ENCODE measurements at regions not wholly inside any gene's neighbourhood (a gene's known extent, or its start where the extent isn't known, plus 50 kb on each side); places are given as distances from the start of the nearest gene placed in this dataset.

- TF ChIP-seq CTCF (IDR thresholded peaks at IDR 0.05; ENCODE audit: extremely low read depth, low read depth, low read length), result no peak
- no peak for DNase-seq (ENCODE audit: insufficient read length, low spot score, missing footprints)
- no peaks in the 10 kb centered on the region for H3K4me1 ChIP-seq (ENCODE audit: insufficient read depth, low read length)
- no peak overlapping the region for H3K4me3 ChIP-seq (ENCODE audit: insufficient read depth, low read length)
- no peaks in the 10 kb centered on the region for H3K27me3 ChIP-seq (ENCODE audit: insufficient read depth, low read length)
- H3K9me3 ChIP-seq (ENCODE audit: low read depth, low read length), result no peaks in the 10 kb centered on the region
- no peak overlapping the region for H3K4me2 ChIP-seq (ENCODE audit: insufficient read depth, low read length)
- H4K20me1 ChIP-seq (ENCODE audit: insufficient read depth, low read length), result no peaks in the 10 kb centered on the region
- no peaks in the 10 kb centered on the region for H3K79me2 ChIP-seq (ENCODE audit: insufficient read depth, low read length)
- no peaks in the 10 kb centered on the region for H3K36me3 ChIP-seq (ENCODE audit: insufficient read depth, low read length)
- H3K27ac ChIP-seq (ENCODE audit: low read depth, low read length), result no peak overlapping the region
- no peak overlapping the region for H2AFZ ChIP-seq (ENCODE audit: low read length)
These were observed 112.3 kb upstream of the SMIM30 start for GRCh38 chr7:113230691-113231090.

- Histone ChIP-seq H2AFZ (ENCODE audit: low read length) (peak overlapping the region; percentile 57), H4K20me1 (ENCODE audit: insufficient read depth, low read length) (no peaks in the 10 kb centered on the region), H3K4me3 (ENCODE audit: insufficient read depth, low read length) (no peak overlapping the region), H3K36me3 (ENCODE audit: insufficient read depth, low read length) (no peaks in the 10 kb centered on the region), H3K27ac (ENCODE audit: low read depth, low read length) (no peak overlapping the region), H3K4me1 (ENCODE audit: insufficient read depth, low read length) (no peaks in the 10 kb centered on the region), H3K27me3 (ENCODE audit: insufficient read depth, low read length) (peaks cover 2% of the 10 kb centered on the region), H3K79me2 (ENCODE audit: insufficient read depth, low read length) (no peaks in the 10 kb centered on the region), H3K4me2 (ENCODE audit: insufficient read depth, low read length) (no peak overlapping the region), H3K9me3 (ENCODE audit: low read depth, low read length) (no peaks in the 10 kb centered on the region)
- DNase-seq (ENCODE audit: insufficient read length, low spot score, missing footprints), result no peak
- TF ChIP-seq CTCF (IDR thresholded peaks at IDR 0.05; ENCODE audit: extremely low read depth, low read depth, low read length), result no peak
These were observed 99.0 kb upstream of the SMIM30 start for GRCh38 chr7:113217314-113217713.

GRCh38 chr7:113216038-113216437 is 97.7 kb upstream of the SMIM30 start:
- TF ChIP-seq CTCF (IDR thresholded peaks at IDR 0.05; ENCODE audit: extremely low read depth, low read depth, low read length), result no peak
- Histone ChIP-seq H3K36me3 (ENCODE audit: insufficient read depth, low read length) (no peaks in the 10 kb centered on the region), H3K4me3 (ENCODE audit: insufficient read depth, low read length) (no peak overlapping the region), H3K9me3 (ENCODE audit: low read depth, low read length) (no peaks in the 10 kb centered on the region), H2AFZ (ENCODE audit: low read length) (no peak overlapping the region), H3K79me2 (ENCODE audit: insufficient read depth, low read length) (no peaks in the 10 kb centered on the region), H3K4me2 (ENCODE audit: insufficient read depth, low read length) (no peak overlapping the region), H3K27ac (ENCODE audit: low read depth, low read length) (no peak overlapping the region), H3K4me1 (ENCODE audit: insufficient read depth, low read length) (no peaks in the 10 kb centered on the region), H3K27me3 (ENCODE audit: insufficient read depth, low read length) (peaks cover 2% of the 10 kb centered on the region), H4K20me1 (ENCODE audit: insufficient read depth, low read length) (no peaks in the 10 kb centered on the region)
- no peak for DNase-seq (ENCODE audit: insufficient read length, low spot score, missing footprints)

GRCh38 chr7:113209449-113210203 is 91.3 kb upstream of the SMIM30 start:
- no peaks in the 10 kb centered on the region for H3K9me3 ChIP-seq (ENCODE audit: low read depth, low read length)
- no peak for TF ChIP-seq CTCF (IDR thresholded peaks at IDR 0.05; ENCODE audit: extremely low read depth, low read depth, low read length)
- no peak for DNase-seq (ENCODE audit: insufficient read length, low spot score, missing footprints)
- H4K20me1 ChIP-seq (ENCODE audit: insufficient read depth, low read length), result no peaks in the 10 kb centered on the region
- H3K36me3 ChIP-seq (ENCODE audit: insufficient read depth, low read length), result no peaks in the 10 kb centered on the region
- no peak overlapping the region for H3K27ac ChIP-seq (ENCODE audit: low read depth, low read length)
- H2AFZ ChIP-seq (ENCODE audit: low read length), result no peak overlapping the region
- H3K4me1 ChIP-seq (ENCODE audit: insufficient read depth, low read length), result no peaks in the 10 kb centered on the region
- no peak overlapping the region for H3K4me3 ChIP-seq (ENCODE audit: insufficient read depth, low read length)
- no peaks in the 10 kb centered on the region for H3K79me2 ChIP-seq (ENCODE audit: insufficient read depth, low read length)
- H3K27me3 ChIP-seq (ENCODE audit: insufficient read depth, low read length), result no peaks in the 10 kb centered on the region
- no peak overlapping the region for H3K4me2 ChIP-seq (ENCODE audit: insufficient read depth, low read length)
